ENCODE measurements at regions not wholly inside any gene's neighbourhood (a gene's known extent, or its start where the extent isn't known, plus 50 kb on each side); places are given as distances from the start of the nearest gene placed in this dataset.

GRCh38 chr2:212596276-212596675 lies 57.7 kb upstream of the ERBB4 start:
- TF ChIP-seq EZH2 (IDR thresholded peaks at IDR 0.05; ENCODE audit: low read depth, unreplicated experiment), result no peak
- no peak for TF ChIP-seq CREB1 (CRISPR knock-in tag; IDR thresholded peaks at IDR 0.05; ENCODE audit: low read depth)
- no peak for TF ChIP-seq EZH2phosphoT487 (IDR thresholded peaks at IDR 0.05; ENCODE audit: unreplicated experiment)

Data from GM23338 (cell line).